Ishikawa (cell line): ENCODE measurements at regions not wholly inside any gene's neighbourhood (a gene's known extent, or its start where the extent isn't known, plus 50 kb on each side); places are given as distances from the start of the nearest gene placed in this dataset.

Experiments
- CEBPB ChIP-seq: IDR thresholded peaks from 2 replicates; pipeline ENCODE4 v1.6.1; 2012
- CREB1 ChIP-seq: IDR thresholded peaks from 2 replicates; pipeline ENCODE4 v1.6.1; 2012; ENCODE audit warnings: low read depth
- EGR1 ChIP-seq: IDR thresholded peaks from 2 replicates; pipeline ENCODE4 v1.6.1; 2012
- EP300 ChIP-seq: IDR thresholded peaks from 2 replicates; pipeline ENCODE4 v1.6.1; 2012; ENCODE audit warnings: borderline replicate concordance
- FOXM1 ChIP-seq: IDR thresholded peaks from 2 replicates; pipeline ENCODE4 v1.6.1; 2012; ENCODE audit warnings: low read depth, borderline replicate concordance
- MAX ChIP-seq: IDR thresholded peaks from 2 replicates; pipeline ENCODE4 v1.6.1; 2012
- NFIC ChIP-seq: IDR thresholded peaks from 2 replicates; pipeline ENCODE4 v1.6.1; 2012
- RAD21 ChIP-seq: IDR thresholded peaks from 2 replicates; pipeline ENCODE4 v1.6.1; 2012; ENCODE audit warnings: low read depth
- REST ChIP-seq: IDR thresholded peaks from 2 replicates; pipeline ENCODE4 v1.6.1; 2012; ENCODE audit warnings: low read depth, mild to moderate bottlenecking
- TAF1 ChIP-seq: IDR thresholded peaks from 2 replicates; pipeline ENCODE4 v1.6.1; 2012; ENCODE audit warnings: low read depth, mild to moderate bottlenecking
- TCF12 ChIP-seq: IDR thresholded peaks from 2 replicates; pipeline ENCODE4 v1.6.1; 2012; ENCODE audit warnings: low read depth
- TEAD4 ChIP-seq: IDR thresholded peaks from 2 replicates; pipeline ENCODE4 v1.6.1; 2012
- USF1 ChIP-seq: IDR thresholded peaks from 2 replicates; pipeline ENCODE4 v1.6.1; 2012
- YY1 ChIP-seq: IDR thresholded peaks from 2 replicates; pipeline ENCODE4 v1.6.1; 2012; ENCODE audit warnings: low read depth
- ZBTB7A ChIP-seq: IDR thresholded peaks from 2 replicates; pipeline ENCODE4 v1.6.1; 2012; ENCODE audit warnings: low read depth

DNA sequence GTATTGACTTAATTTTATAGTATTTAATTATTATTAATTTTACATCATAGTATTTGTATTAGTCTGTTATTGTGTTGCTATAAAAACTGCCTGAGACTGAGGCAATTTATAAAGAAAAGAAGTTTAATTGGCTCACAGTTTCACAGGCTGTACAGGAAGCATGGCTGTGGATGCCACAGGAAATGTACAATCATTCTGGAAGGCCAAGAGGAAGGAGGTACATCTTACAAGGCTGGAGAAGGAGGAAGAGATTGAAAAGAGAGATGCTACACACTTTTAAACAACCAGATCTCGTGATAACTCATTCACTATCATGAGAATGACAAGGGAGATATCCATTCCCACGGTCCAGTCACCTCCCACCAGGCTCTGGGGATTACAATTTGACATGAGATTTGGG is 2019.4 kb upstream of the PIK3C3 start:
- TF ChIP-seq TAF1 (no peak), EGR1 (no peak), MAX (no peak)

DNA sequence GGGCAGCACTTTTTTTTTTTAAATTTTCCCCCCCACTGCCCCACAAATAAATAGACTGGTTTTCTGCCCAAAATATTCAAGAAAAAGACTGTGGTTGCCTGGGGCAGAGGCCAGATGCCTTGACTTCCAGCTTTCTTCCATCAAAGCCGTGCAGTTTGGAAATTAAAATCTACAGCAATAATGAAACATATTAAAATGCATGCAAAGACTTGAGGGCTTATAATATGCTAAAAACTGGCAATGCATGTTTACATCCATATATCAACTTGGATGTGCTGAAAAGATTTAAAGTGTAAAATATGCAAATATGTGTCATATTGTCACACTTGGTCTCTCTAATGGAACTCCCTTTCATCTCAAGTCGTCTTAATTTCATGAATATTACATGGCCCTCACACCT is 2036.2 kb upstream of the PIK3C3 start:
- no peak for TF ChIP-seq TAF1
- TF ChIP-seq TCF12, result no peak
- no peak for TF ChIP-seq USF1
- TF ChIP-seq CEBPB, result no peak
- TF ChIP-seq ZBTB7A, result no peak
- TF ChIP-seq RAD21, result no peak
- no peak for TF ChIP-seq YY1
- TF ChIP-seq NFIC, result no peak
- TF ChIP-seq REST, result no peak

GRCh38 chr18:39913672-39914366 is 2041.2 kb upstream of the PIK3C3 start:
- TF ChIP-seq MAX (no peak), CEBPB (no peak), TAF1 (no peak), REST (no peak), FOXM1 (no peak), RAD21 (no peak), YY1 (no peak), ZBTB7A (no peak), EGR1 (no peak)

GRCh38 chr18:39911716-39912115 is 2043.3 kb upstream of the PIK3C3 start:
- TF ChIP-seq CEBPB, result no peak
- no peak for TF ChIP-seq RAD21
- TF ChIP-seq MAX, result no peak
- TF ChIP-seq YY1, result no peak
- TF ChIP-seq NFIC, result no peak
- TF ChIP-seq TEAD4, result no peak
- TF ChIP-seq FOXM1, result no peak
- no peak for TF ChIP-seq REST
- TF ChIP-seq ZBTB7A, result no peak
- TF ChIP-seq TAF1, result no peak
- no peak for TF ChIP-seq EP300

GRCh38 chr18:39909706-39910105 is 2045.3 kb upstream of the PIK3C3 start:
- no peak for TF ChIP-seq EP300
- no peak for TF ChIP-seq FOXM1
- no peak for TF ChIP-seq MAX
- no peak for TF ChIP-seq CEBPB

- TF ChIP-seq TAF1, result no peak
- no peak for TF ChIP-seq TCF12
- no peak for TF ChIP-seq ZBTB7A
- no peak for TF ChIP-seq CEBPB
- TF ChIP-seq REST, result no peak
- TF ChIP-seq TEAD4, result no peak
- TF ChIP-seq YY1, result no peak
- no peak for TF ChIP-seq EGR1
- no peak for TF ChIP-seq USF1
- no peak for TF ChIP-seq RAD21
- TF ChIP-seq MAX, result no peak
- no peak for TF ChIP-seq NFIC
- no peak for TF ChIP-seq FOXM1
- TF ChIP-seq CREB1, result no peak
- TF ChIP-seq EP300, result no peak
Observed at GRCh38 chr18:39886136-39886535, 2068.9 kb upstream of the PIK3C3 start.
